PC-9 (cell line): ENCODE measurements at regions not wholly inside any gene's neighbourhood (a gene's known extent, or its start where the extent isn't known, plus 50 kb on each side); places are given as distances from the start of the nearest gene placed in this dataset.

Experiments
- CTCF ChIP-seq: fragments of 200-600 bp; sonication (generic); conservative IDR thresholded peaks from 2 replicates; pipeline ENCODE4 v1.6.1; 2017; ENCODE audit warnings: mixed run types, antibody characterized with exemption, mild to moderate bottlenecking, moderate library complexity
- EZH2 ChIP-seq: fragments of 200-600 bp; sonication (generic); IDR thresholded peaks from 2 replicates; pipeline ENCODE4 v1.8.0; 2017; ENCODE audit warnings: antibody characterized with exemption, low read depth

DNA sequence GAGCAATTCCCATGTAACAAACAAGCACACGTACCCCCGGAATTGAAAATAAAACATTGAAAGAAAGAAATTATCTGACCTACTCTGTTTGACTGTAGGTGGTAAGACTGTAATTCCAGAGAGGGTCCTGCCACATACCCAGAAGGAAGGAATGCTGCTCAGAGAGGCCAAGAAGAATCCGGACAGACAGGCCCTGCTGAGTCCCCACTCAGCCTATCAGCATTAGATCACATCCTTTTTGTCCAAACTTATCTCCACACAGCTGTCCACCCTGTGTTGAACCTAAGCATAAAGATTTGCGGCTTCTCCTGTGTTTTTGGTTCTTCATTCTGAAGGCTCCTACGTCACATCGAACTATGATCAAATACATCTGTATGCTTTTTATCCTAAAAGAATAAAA lies 591.9 kb downstream of the QKI start:
- TF ChIP-seq EZH2 (no peak), CTCF (no peak)
